ENCODE measurements at regions not wholly inside any gene's neighbourhood (a gene's known extent, or its start where the extent isn't known, plus 50 kb on each side); places are given as distances from the start of the nearest gene placed in this dataset.
"Not testable (repeated sequence)": the region's sequence is repeated elsewhere in the genome, so short reads cannot be mapped to it uniquely, and the experiment has no call there.

DNA sequence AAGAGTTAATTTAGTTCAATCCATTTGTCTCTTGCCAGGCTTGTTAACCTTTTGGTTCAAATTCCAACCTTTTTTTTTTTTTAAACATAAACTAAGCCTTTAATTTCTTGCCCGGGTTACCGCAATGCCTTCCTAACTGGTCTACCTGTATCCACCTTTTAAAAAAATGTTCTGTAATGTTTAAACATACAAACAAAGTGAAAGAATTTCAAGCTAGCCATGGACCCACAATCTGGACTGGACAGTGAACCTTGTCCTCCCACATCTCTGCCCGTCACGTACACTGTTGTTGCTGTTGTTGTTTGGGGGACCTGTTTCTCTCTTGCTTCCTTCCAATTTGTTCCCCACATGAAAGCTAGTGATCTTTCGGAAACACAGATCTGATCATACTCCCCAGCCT, 724.7 kb upstream of the AUTS2 start:
- H3K4me3 ChIP-seq (IDR thresholded peaks at IDR 0.05; ENCODE audit: insufficient read depth, low read depth, low read length) = no peak overlapping the region
- no peak overlapping the region for H3K9ac ChIP-seq
- H3K27ac ChIP-seq = no peak overlapping the region
- no peaks in the 10 kb centered on the region for H3K4me1 ChIP-seq (ENCODE audit: low read depth, poor library complexity, severe bottlenecking)
- TF ChIP-seq, protein P1, sequence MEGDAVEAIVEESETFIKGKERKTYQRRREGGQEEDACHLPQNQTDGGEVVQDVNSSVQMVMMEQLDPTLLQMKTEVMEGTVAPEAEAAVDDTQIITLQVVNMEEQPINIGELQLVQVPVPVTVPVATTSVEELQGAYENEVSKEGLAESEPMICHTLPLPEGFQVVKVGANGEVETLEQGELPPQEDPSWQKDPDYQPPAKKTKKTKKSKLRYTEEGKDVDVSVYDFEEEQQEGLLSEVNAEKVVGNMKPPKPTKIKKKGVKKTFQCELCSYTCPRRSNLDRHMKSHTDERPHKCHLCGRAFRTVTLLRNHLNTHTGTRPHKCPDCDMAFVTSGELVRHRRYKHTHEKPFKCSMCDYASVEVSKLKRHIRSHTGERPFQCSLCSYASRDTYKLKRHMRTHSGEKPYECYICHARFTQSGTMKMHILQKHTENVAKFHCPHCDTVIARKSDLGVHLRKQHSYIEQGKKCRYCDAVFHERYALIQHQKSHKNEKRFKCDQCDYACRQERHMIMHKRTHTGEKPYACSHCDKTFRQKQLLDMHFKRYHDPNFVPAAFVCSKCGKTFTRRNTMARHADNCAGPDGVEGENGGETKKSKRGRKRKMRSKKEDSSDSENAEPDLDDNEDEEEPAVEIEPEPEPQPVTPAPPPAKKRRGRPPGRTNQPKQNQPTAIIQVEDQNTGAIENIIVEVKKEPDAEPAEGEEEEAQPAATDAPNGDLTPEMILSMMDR (conservative IDR thresholded peaks at IDR 0.05; ENCODE audit: low read depth, low read length) = no peak
- no peaks in the 10 kb centered on the region for H3K36me3 ChIP-seq (ENCODE audit: insufficient read depth)
- no peak overlapping the region for H2AFZ ChIP-seq (ENCODE audit: low read depth)
- no peaks in the 10 kb centered on the region for H3K27me3 ChIP-seq (ENCODE audit: insufficient read depth, low read depth)
- H4K20me1 ChIP-seq (ENCODE audit: insufficient read depth) = no peaks in the 10 kb centered on the region
- H3K79me2 ChIP-seq (ENCODE audit: insufficient read depth, low read depth) = no peaks in the 10 kb centered on the region
- no peak overlapping the region for H3K4me2 ChIP-seq

DNA sequence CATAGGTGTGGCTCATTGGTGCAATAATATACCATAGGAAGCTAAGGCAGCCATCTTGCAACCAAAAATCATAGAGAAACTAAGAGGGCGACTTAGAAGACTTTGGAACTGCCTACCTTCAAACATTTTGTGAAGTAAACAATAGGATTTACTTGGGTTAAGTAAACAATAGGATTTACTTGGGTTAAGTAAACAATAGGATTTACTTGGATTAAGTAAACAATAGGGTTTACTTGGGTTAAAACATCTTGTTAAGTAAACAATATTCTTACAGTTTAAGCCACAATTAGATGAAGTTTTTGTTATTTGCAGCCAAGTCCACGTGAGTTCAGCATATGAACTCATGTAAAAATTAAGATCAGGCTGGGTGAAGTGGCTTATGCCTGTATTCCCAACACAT, 722.4 kb upstream of the AUTS2 start:
- H2AFZ ChIP-seq (ENCODE audit: low read depth) = no peak overlapping the region
- no peaks in the 10 kb centered on the region for H3K4me1 ChIP-seq (ENCODE audit: low read depth, poor library complexity, severe bottlenecking)
- no peaks in the 10 kb centered on the region for H3K79me2 ChIP-seq (ENCODE audit: insufficient read depth, low read depth)
- H3K4me2 ChIP-seq = no peak overlapping the region
- no peak overlapping the region for H3K27ac ChIP-seq
- H3K9ac ChIP-seq = no peak overlapping the region
- TF ChIP-seq, protein P1 (conservative IDR thresholded peaks at IDR 0.05; ENCODE audit: low read depth, low read length) = no peak
- H3K36me3 ChIP-seq (ENCODE audit: insufficient read depth) = no peaks in the 10 kb centered on the region
- no peaks in the 10 kb centered on the region for H3K27me3 ChIP-seq (ENCODE audit: insufficient read depth, low read depth)
- no peak overlapping the region for H3K4me3 ChIP-seq (IDR thresholded peaks at IDR 0.05; ENCODE audit: insufficient read depth, low read depth, low read length)
- H4K20me1 ChIP-seq (ENCODE audit: insufficient read depth) = no peaks in the 10 kb centered on the region

DNA sequence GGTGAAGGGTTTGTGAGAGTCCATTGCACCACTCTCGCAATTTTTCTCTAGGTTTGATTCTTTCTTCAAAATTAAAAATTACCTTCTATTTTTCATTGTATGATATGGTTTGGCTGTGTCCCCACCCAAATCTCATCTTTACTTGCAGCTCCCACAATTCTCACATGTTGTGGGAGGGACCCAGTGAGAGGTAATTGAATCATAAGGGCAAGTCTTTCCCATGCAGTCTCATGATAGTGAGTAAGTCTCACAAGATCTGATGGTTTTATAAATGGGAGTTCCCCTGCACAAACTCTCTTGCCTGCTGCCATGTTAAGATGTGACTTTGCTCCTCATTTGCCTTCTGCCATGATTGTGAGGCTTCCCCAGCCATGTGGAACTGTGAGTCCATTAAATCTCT, 711.2 kb upstream of the AUTS2 start:
- not testable (repeated sequence) for H3K9ac ChIP-seq; H3K4me3 ChIP-seq (IDR thresholded peaks at IDR 0.05; ENCODE audit: insufficient read depth, low read depth, low read length); H3K27ac ChIP-seq; H3K27me3 ChIP-seq (ENCODE audit: insufficient read depth, low read depth); H3K4me2 ChIP-seq; H2AFZ ChIP-seq (ENCODE audit: low read depth); H3K79me2 ChIP-seq (ENCODE audit: insufficient read depth, low read depth); H4K20me1 ChIP-seq (ENCODE audit: insufficient read depth); H3K36me3 ChIP-seq (ENCODE audit: insufficient read depth); H3K4me1 ChIP-seq (ENCODE audit: low read depth, poor library complexity, severe bottlenecking)

DNA sequence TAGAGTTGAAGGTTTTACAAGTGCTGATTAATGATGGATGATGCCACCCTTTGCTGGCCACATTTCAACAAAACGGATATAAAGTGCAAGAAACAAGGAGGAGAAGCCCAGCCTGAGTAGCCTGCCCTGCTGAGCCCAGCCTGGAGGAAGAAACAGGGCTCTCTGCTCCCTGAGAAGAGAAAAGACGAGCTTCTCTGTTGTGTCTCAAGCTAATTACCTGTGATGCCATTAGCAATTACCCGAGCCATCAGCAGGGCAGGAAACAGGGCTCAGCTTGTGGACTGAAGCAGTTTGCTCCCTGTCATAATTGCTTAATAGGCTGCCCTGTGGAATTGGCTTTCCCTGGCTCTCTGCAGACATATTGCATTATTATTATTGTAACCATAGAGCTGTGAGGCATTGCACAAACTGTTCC, 709.3 kb upstream of the AUTS2 start:
- Histone ChIP-seq H4K20me1 (ENCODE audit: insufficient read depth) (no peaks in the 10 kb centered on the region), H3K9ac (no peak overlapping the region), H3K4me3 (IDR thresholded peaks at IDR 0.05; ENCODE audit: insufficient read depth, low read depth, low read length) (no peak overlapping the region), H3K79me2 (ENCODE audit: insufficient read depth, low read depth) (no peaks in the 10 kb centered on the region), H2AFZ (ENCODE audit: low read depth) (no peak overlapping the region), H3K27ac (no peak overlapping the region), H3K4me1 (ENCODE audit: low read depth, poor library complexity, severe bottlenecking) (no peaks in the 10 kb centered on the region), H3K27me3 (ENCODE audit: insufficient read depth, low read depth) (no peaks in the 10 kb centered on the region), H3K4me2 (no peak overlapping the region), H3K36me3 (ENCODE audit: insufficient read depth) (no peaks in the 10 kb centered on the region)
- TF ChIP-seq, protein P1 (conservative IDR thresholded peaks at IDR 0.05; ENCODE audit: low read depth, low read length) = no peak

DNA sequence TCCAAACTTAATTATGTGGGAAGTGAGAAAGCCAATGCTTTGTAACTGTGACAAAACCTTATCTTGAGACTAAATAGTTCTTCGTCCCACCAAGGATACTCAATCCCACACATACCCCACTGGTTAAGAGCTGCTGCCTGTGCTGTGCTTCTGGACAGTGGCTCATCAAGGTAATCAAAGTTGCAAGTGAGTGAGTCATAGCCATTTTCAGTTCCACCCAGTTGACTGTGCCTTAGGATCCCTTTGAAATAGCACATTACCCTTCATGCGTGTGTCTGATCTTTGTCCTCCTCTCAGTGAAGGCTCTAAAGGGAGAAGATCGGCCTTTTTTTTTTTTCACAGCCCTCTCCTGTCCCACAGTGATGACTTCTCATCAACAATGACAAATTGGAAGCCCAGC, 706.0 kb upstream of the AUTS2 start:
- no peak overlapping the region for H3K4me2 ChIP-seq
- no peaks in the 10 kb centered on the region for H3K36me3 ChIP-seq (ENCODE audit: insufficient read depth)
- H3K4me1 ChIP-seq (ENCODE audit: low read depth, poor library complexity, severe bottlenecking) = no peaks in the 10 kb centered on the region
- H4K20me1 ChIP-seq (ENCODE audit: insufficient read depth) = no peaks in the 10 kb centered on the region
- no peak overlapping the region for H3K9ac ChIP-seq
- no peak overlapping the region for H2AFZ ChIP-seq (ENCODE audit: low read depth)
- H3K4me3 ChIP-seq (IDR thresholded peaks at IDR 0.05; ENCODE audit: insufficient read depth, low read depth, low read length) = no peak overlapping the region
- no peak overlapping the region for H3K27ac ChIP-seq
- TF ChIP-seq, protein P1 (conservative IDR thresholded peaks at IDR 0.05; ENCODE audit: low read depth, low read length) = no peak
- no peaks in the 10 kb centered on the region for H3K79me2 ChIP-seq (ENCODE audit: insufficient read depth, low read depth)
- H3K27me3 ChIP-seq (ENCODE audit: insufficient read depth, low read depth) = no peaks in the 10 kb centered on the region
